Epithelial cell of esophagus (primary cell): ENCODE measurements at regions not wholly inside any gene's neighbourhood (a gene's known extent, or its start where the extent isn't known, plus 50 kb on each side); places are given as distances from the start of the nearest gene placed in this dataset.

Experiments used
- DNase-seq: peaks from one replicate; pipeline ENCODE4 v3.0.0; 2010; ENCODE audit warnings: low read depth
- H3K4me3 ChIP-seq: 2 replicates; pipeline ENCODE4 v1.5.1; 2011; ENCODE audit warnings: mild to moderate bottlenecking, low read length, control low read depth
- TF ChIP-seq, protein P1 (sequence below): IDR thresholded peaks from 2 replicates; pipeline ENCODE4 v1.5.1; 2011; ENCODE audit warnings: low read depth, mild to moderate bottlenecking, low read length, control low read depth, inconsistent platforms; ENCODE audit not compliant: insufficient read depth; ENCODE audit errors: missing control alignments

DNA sequence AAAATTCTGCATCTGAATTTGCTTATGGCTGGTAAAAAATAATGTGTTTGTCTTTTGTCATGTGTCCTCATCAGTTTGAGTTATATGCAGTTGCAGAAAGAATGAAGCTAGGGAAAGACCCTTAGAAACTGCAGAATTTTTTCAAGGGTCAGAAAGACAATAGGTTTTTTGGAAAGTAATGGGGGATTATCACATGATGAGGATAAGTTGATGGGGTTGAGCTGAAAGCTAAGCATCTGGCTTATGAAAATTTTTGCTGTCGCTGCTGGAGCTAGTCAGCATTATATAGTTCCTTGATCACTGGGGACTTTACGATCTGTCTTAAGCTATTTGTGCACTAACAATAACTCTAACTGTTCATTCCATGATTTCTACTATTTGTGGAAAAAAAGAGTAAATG is 331.7 kb downstream of the PPARGC1A start:
- DNase-seq, result no peak
- TF ChIP-seq, protein P1, sequence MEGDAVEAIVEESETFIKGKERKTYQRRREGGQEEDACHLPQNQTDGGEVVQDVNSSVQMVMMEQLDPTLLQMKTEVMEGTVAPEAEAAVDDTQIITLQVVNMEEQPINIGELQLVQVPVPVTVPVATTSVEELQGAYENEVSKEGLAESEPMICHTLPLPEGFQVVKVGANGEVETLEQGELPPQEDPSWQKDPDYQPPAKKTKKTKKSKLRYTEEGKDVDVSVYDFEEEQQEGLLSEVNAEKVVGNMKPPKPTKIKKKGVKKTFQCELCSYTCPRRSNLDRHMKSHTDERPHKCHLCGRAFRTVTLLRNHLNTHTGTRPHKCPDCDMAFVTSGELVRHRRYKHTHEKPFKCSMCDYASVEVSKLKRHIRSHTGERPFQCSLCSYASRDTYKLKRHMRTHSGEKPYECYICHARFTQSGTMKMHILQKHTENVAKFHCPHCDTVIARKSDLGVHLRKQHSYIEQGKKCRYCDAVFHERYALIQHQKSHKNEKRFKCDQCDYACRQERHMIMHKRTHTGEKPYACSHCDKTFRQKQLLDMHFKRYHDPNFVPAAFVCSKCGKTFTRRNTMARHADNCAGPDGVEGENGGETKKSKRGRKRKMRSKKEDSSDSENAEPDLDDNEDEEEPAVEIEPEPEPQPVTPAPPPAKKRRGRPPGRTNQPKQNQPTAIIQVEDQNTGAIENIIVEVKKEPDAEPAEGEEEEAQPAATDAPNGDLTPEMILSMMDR, result no peak
- H3K4me3 ChIP-seq, result no peak overlapping the region

DNA sequence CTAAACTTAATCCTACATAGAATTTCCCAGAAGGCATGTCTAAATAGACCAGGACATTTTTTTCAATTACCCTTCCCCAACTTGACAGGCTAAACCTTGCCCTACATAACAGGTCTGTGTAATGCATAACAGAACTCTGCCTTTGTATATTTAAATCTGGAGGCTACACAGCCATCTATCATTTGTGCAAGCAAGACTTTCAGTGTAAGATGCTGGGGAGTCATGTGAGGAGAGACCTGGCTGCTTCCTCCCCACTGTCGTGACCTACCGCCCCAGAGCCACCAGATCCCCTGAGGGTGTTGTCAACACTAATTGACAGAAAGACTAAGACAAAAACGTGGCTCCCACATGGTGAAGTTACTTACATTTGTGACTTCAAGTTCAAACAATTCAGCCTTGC is 342.2 kb downstream of the PPARGC1A start:
- DNase-seq, result no peak
- TF ChIP-seq, protein P1, result no peak

DNA sequence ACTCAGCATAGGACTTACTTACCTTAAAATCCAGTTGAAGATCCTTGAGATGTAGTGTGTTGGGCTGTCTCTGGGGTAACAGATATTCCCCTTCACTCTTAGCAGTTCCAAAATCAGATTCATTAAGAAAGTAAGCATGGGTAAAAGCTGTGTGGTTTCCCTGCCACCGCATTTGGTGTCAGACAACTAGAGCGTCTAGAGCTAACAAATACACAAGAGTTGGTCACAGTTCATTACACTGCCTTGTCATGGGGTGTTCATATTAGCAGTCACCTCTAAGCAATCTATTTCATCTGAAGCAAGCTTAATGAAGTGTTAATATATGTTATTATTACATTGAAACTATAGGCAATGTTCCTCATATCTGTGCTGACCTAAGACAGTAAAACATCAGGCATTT is 342.8 kb downstream of the PPARGC1A start:
- TF ChIP-seq, protein P1, result no peak
- no peak for DNase-seq
- H3K4me3 ChIP-seq, result no peak overlapping the region

More for the DNA sequence above, 342.2 kb downstream of the PPARGC1A start:
- no peak overlapping the region for H3K4me3 ChIP-seq

DNA sequence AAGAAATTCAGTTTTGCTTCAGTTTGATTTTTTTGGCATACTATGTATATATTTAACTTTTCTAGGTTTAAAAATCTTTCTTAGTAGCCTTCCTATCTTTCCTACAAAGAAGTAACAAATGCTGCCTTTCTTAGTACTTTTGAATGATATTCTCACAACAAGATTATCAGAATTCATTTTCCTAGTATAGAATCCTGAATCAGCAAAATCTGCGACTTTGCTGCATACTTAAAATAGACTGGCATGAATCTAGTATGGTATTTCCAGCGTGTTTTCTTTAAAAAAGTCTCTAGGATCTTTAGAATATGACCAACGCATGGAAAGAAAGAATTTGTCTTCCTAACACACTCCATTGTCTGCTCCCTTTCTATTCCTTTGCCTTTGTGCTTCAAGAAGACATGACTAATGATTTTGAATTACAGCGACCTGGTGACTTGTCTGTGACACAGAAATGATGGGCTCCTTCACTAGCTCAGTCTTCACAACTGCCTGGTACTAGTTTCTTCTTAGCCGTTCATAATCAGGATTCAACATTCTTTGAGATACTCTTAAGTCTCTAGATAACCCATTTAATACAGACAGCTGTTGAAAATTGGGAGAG is 349.8 kb downstream of the PPARGC1A start:
- no peak overlapping the region for H3K4me3 ChIP-seq
- no peak for DNase-seq
- TF ChIP-seq, protein P1, result no peak

DNA sequence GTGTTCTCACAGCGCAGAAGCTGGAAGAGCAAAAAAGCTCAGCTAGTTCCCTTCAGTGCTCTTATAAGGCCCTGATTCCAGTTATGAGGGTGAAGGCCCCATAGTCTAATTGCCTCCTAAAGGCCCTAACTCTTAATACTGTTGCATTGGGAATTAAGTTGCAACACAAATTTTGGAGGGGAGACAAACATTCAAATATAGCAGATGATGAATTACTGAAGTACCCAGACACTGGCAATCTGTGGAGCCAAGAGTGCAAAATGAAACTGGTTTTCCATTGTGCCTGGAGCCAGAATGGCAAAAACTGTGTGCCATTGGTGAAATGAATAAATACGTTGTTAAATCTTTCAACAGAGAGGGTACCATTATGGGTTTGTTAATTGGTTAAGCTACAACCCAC is 356.0 kb downstream of the PPARGC1A start:
- DNase-seq, result no peak
- no peak overlapping the region for H3K4me3 ChIP-seq
- TF ChIP-seq, protein P1, result no peak

DNA sequence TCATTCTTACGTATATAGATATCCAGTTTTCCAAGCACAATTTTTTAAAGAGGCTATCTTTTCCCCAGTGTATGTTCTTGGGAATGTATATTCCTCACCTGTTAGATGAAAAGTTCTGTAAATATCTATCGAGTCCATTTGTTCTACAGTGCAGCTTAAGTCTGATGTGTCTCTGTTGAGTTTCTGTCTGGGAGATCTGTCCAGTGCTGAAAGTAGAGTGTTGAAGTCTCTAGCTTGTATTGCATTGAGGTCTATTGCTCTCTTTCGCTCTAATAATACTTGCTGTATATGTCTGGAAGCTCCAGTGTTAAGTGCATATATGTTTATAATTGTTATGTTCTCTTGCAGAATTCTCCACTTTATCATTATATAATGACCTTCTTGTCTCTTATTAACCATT is 373.1 kb downstream of the PPARGC1A start:
- TF ChIP-seq, protein P1, result no peak
- no peak for DNase-seq
- H3K4me3 ChIP-seq, result no peak overlapping the region

DNA sequence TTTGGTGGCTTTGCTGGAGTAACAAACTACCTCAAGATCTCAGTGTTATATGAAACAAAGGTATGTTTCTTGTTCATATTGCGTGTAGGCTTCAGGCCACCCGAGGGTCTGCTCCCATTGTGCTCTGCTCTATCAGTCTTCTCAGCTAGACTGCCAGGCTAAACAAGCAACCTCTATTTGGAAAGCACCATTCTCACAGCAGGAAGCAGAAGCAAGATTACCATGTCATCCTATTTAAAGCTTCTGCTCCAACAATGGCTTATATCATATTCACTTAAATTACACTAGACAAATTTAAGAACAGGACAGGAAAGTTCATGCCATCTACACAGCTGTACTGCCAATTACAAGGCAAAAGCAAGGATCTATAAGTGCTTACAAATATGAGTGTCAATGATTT is 385.8 kb downstream of the PPARGC1A start:
- H3K4me3 ChIP-seq, result no peak overlapping the region
- no peak for DNase-seq
- TF ChIP-seq, protein P1, result no peak
